NCI-H446 treated with DMSO at 0.1 percent for 48 hours (cell line): ENCODE measurements at regions not wholly inside any gene's neighbourhood (a gene's known extent, or its start where the extent isn't known, plus 50 kb on each side); places are given as distances from the start of the nearest gene placed in this dataset.

ENCODE experiments used
- DNase-seq: peaks from one replicate; lab custom pipeline; 2025; lab: John Stamatoyannopoulos, UW

DNA sequence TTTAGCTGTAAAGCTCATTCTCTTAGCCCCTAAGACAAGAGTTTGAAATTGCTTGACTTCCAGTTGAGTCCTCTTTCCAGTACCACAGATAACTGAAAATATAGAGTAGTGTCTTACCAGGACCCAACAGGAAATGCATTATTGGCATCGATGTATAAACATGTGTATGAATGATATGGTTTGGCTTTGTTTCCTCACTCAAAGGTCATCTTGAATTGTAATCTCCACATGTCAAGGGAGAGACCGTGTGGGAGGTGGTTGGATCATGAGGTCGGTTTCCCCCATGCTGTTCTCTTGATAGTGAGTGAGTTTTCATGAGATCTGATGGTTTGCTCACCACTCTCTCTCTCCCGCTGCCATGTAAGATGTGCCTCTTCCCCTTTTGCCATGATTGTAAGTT lies 745.0 kb downstream of the TMEM182 start:
- no peak for DNase-seq

- DNase-seq: no peak
Measured at GRCh38 chr2:103512442-103512841, 750.6 kb downstream of the TMEM182 start.

DNA sequence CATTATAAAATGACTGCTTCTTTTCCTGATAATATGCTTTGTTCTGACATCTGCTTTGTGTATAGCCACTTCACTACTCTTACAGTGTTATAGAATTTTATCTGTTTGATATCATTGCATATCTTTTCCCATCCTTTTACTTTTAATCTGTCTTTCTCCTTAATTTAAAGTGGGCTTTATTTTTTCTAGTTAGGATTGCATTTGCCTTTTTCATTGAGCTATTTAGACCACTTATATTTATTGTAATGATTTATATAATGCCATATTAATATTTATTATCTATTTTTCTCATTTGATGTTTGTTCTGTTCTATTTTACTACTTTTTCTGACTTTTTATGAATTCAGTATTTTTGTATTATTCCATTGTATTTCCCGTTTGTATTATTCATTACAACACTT lies 758.7 kb downstream of the TMEM182 start:
- DNase-seq: no peak

- DNase-seq: no peak
Measured at GRCh38 chr2:103525756-103526155, 763.9 kb downstream of the TMEM182 start.

- DNase-seq: no peak
Measured at GRCh38 chr2:103526757-103527156, 764.9 kb downstream of the TMEM182 start.

DNA sequence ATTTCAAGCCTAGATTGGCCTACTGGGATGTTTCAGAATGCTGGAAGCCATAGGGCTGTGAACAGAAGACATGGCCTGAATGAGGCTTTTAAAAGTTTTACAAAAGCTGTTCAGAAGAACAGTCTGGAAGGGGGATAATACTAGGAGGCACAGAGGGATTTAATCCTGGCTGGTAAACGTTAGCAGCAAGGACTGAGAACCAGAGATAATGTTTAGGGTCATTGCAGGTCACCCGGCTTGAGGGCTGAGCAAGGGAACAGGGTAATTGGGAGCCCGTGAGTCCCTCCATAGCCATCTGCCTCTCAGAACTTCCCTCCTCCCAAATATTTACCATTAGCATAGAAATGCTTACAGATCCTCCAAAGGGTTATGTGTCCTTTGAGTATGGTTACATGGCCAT lies 765.4 kb downstream of the TMEM182 start:
- DNase-seq: no peak

DNA sequence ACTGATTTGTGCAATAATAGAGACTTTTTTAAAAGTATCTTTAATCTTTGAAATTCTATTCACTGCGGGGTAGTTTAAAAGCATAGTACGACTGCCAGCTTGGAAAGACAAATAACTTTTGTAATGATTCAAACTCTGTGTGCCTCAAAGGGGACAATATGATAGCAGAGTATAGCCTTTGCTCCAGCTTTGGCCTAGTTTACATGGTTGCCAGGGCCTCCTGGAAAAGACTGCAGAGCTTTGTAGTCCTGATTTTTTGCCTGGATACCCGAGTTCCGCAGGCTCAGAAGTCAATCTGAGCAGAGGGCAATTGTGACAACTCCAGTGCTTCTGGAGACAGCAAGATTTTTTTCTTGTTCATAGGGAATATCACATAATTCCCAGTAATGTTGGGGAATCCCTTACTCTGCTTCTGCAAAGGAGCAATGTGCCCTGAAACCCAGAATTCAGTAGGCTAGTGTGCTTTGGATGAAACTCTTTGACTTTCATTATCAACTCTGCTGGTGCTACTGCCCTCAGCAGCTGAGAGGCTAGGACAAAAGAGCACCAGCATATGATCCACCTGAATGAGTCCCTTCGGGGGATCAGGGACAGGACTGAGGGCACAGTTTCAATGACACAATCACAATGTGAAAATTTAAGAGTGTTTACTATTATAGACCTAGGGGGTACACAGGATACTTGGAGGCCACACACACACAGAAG lies 768.1 kb downstream of the TMEM182 start:
- DNase-seq: no peak

- DNase-seq: no peak
Measured at GRCh38 chr2:103552775-103553174, 790.9 kb downstream of the TMEM182 start.

DNA sequence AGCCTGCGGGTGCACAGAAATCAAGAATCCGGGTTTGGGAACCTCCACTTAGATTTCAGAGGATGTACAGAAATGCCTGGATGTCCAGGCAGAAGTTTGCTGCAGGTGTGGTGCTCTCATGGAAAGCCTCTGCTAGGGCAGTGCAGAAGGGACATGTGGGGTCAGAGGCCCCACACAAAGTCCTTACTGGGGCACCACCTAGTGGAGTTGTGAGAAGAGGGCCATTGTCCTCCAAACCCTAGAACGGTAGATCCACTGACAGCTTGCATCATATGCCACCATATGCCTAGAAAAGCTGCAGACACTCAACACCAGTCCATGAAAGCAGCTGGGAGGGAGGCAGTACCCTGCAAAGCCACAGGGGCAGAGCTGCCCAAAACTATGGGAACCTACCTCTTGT lies 833.0 kb downstream of the TMEM182 start:
- DNase-seq: no peak

GRCh38 chr2:103605071-103605780 lies 843.4 kb downstream of the TMEM182 start:
- peak; percentile 55 for DNase-seq

DNA sequence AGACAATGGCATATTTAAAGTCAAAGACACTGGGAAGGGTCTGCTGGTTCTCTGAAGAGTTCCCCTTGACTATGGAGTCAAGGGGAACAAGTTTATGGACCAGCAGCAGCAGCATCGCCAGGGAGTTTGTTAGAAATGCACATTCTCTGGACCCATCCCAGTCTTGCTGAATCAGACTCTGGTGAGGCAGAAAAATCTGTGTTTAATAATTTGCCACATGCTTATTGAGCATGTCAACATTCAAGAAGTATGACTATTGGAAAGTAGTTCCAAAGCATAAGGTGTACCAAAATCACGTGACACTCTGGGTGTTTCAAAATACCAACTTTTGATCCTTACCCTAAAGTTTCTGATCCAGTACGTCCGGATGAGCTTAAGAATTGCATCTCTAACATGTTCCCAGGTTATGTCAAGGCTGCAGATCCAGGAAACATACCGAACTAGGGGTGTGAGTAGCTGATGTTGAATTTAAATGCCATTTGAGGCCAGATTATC lies 853.8 kb downstream of the TMEM182 start:
- no peak for DNase-seq

DNA sequence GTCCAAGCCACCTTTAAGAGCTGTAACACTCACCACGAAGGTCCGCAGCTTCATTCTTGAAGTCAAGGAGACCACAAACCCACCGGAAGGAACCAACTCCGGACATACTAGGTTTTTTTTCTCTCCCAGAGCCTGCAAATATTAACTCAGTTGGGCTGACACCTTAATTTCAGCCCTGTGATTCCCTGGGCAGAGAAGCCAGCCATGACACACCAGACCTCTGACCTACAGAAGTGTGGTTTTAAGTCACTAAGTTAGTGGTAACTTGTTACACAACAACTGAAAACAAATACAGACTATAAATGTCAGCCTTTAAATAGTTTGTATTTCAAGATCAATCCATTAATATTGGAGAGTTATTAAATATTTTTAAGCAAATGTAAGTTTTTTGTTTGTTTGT lies 855.1 kb downstream of the TMEM182 start:
- no peak for DNase-seq

DNA sequence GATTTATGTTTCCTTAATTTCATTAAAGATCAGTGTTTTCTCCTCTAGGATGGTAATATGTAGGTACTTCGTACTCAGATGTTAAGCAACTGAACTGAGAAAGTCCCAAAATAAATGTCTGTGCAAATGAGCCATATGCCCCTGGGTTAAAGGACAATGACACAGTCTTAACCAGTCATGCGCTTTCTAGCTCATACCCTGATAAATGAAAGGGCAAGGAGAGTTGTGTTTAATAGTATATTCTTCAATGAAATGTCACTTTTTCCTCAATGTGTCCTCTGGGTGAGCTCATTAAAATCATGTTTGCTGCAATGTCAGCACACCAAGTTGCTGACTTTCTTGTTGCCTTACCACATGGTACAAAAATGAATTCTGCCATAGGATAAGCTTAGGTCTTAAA lies 856.3 kb downstream of the TMEM182 start:
- no peak for DNase-seq

GRCh38 chr2:103627301-103627700 lies 865.5 kb downstream of the TMEM182 start:
- no peak for DNase-seq

GRCh38 chr2:103638978-103639377 lies 877.1 kb downstream of the TMEM182 start:
- no peak for DNase-seq

GRCh38 chr2:103656558-103656957 lies 894.7 kb downstream of the TMEM182 start:
- no peak for DNase-seq

- no peak for DNase-seq
Measured at GRCh38 chr2:103660519-103660918, 898.7 kb downstream of the TMEM182 start.

- DNase-seq: no peak
Measured at GRCh38 chr2:103660947-103661346, 899.1 kb downstream of the TMEM182 start.

DNA sequence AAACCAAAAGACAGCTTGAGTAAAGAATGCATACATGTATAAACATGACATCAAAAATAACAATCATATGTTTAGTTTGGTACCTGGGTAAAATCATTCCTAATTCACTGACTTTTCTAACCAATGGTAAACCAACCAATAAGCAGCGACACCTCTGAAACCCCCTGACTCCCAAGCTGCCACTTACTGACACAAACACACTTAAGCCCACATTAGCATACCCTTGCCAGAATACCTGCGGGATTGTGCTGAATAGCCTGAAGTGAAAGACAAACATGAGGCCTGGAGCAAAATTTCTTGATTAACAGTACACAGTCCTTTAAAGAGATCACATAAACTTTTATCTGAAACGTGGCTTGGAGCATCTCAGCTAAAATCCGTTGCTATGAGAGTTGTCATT lies 902.9 kb downstream of the TMEM182 start:
- no peak for DNase-seq

- DNase-seq: peak; percentile 33
Measured at GRCh38 chr2:103667335-103667884, 905.6 kb downstream of the TMEM182 start.

DNA sequence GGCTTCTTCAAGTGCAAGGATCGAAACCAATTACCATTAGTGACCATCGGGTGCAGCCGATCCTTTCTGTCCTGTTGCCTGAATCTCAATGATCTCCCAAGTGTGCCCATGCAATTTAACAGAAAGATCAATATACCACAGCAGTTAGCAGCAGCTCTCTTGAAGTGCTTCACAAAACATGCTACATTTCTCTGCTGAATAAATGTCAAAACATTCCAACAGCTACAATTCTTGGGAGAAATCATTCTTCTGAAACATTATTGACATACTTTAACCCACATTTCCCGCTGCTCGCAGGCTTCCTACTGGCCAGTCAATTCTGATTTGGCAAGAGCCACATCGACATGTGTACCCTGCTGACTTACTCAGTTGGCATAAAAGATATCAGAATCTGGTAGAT lies 907.7 kb downstream of the TMEM182 start:
- DNase-seq: no peak
